ENCODE measurements at regions not wholly inside any gene's neighbourhood (a gene's known extent, or its start where the extent isn't known, plus 50 kb on each side); places are given as distances from the start of the nearest gene placed in this dataset.
"Not testable (repeated sequence)": the region's sequence is repeated elsewhere in the genome, so short reads cannot be mapped to it uniquely, and the experiment has no call there.

DNA sequence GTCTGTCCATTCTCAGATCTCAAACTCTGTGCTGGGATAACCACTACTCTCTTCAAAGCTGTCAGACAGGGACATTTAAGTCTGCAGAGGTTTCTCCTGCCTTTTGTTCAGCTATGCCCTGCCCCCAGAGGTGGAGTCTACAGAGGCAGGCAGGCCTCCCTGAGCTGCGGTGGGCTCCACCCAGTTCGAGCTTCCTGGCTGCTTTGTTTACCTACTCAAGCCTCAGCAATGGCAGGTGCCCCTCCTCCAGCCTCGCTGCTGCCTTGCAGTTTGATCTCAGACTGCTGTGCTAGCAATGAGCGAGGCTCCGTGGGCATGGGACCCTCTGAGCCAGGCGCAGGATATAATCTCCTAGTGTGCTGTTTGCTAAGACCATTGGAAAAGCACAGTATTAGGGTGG lies 53.1 kb upstream of the HUNK start:
- H3K27ac Mint-ChIP-seq, H3K4me3 Mint-ChIP-seq, H3K9me3 Mint-ChIP-seq, H3K4me1 Mint-ChIP-seq, DNase-seq, H3K36me3 Mint-ChIP-seq, CTCF ChIA-PET: not testable (repeated sequence)
- H3K27me3 Mint-ChIP-seq = peaks cover 13% of the 10 kb centered on the region

DNA sequence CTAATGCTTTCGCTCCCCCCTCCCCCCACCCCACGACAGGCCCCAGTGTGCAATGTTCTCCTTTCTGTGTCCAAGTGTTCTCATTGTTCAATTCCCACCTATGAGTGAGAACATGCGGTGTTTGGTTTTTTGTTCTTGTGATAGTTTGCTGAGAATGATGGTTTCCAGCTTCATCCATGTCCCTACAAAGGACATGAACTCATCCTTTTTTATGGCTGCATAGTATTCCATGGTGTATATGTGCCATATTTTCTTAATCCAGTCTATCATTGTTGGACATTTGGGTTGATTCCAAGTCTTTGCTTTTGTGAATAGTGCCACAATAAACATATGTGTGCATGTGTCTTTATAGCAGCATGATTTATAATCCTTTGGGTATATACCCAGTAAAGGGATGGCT lies 58.5 kb upstream of the HUNK start:
- H3K9me3 Mint-ChIP-seq, DNase-seq, H3K4me3 Mint-ChIP-seq, H3K36me3 Mint-ChIP-seq, H3K27ac Mint-ChIP-seq, H3K4me1 Mint-ChIP-seq, CTCF ChIA-PET, H3K27me3 Mint-ChIP-seq: not testable (repeated sequence)

- H3K27ac Mint-ChIP-seq = no peak overlapping the region
- no peak for DNase-seq
- no peaks in the 10 kb centered on the region for H3K36me3 Mint-ChIP-seq
- no peak overlapping the region for H3K4me3 Mint-ChIP-seq
- no peaks in the 10 kb centered on the region for H3K4me1 Mint-ChIP-seq
- CTCF ChIA-PET = no interaction called here
- no peaks in the 10 kb centered on the region for H3K9me3 Mint-ChIP-seq
- H3K27me3 Mint-ChIP-seq = peaks cover 3% of the 10 kb centered on the region
Measured at GRCh38 chr21:31813862-31814261, 59.0 kb upstream of the HUNK start.

GRCh38 chr21:31804008-31804394 lies 68.8 kb upstream of the HUNK start:
- DNase-seq = no peak
- Mint-ChIP-seq H3K4me1 (no peaks in the 10 kb centered on the region), H3K9me3 (no peaks in the 10 kb centered on the region), H3K36me3 (no peaks in the 10 kb centered on the region), H3K4me3 (no peak overlapping the region), H3K27ac (no peak overlapping the region), H3K27me3 (peaks cover 7% of the 10 kb centered on the region)
- CTCF ChIA-PET = no interaction called here

DNA sequence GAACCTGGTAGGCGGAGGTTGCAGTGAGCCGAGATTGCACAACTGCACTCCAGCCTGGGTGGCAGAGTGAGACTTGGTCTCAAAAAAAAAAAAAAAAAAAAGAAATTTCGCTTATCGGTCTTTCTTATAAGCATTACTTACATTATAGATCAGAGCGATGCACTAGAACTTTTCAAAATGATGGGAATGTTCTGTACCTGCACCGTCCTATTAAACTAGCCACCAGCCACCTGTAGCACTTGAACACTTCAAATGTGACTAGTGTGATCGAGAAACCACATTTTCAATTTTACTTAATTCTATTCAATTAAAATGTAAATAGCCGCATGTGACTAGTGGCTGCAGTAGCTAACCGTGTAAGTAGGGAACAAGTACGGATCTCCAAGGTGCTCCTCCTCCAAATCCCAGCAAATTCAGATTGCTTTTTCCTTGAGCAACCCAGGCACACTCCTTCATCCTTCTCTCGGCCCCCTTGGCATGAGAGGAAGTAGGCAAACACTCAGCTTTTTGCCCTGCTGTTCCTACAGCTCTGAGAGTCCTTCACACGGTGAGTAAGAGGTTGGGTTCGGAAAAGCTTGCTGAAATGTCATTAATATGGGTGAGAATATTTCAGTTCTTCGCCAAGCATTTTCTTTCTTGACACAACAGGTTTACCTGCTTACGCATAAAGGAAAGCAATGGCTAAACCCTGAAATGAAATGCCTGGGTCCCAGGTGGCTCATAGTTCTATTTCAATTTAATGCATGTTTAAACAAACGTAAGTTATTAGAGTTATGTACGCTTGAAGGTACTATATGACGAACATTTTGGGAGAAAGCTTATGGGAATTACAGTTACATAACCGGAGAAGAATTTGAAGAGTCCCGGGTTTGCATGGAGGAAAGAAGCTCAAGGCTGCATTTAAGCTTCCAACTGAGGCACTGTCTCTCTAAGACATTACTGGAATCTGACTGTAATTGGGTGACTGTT lies 69.5 kb upstream of the HUNK start:
- CTCF ChIA-PET = no interaction called here
- DNase-seq = no peak
- Mint-ChIP-seq H3K9me3 (no peaks in the 10 kb centered on the region), H3K4me1 (no peaks in the 10 kb centered on the region), H3K4me3 (no peak overlapping the region), H3K27me3 (peaks cover 7% of the 10 kb centered on the region), H3K36me3 (no peaks in the 10 kb centered on the region), H3K27ac (no peak overlapping the region)

- Mint-ChIP-seq H3K4me3 (no peak overlapping the region), H3K4me1 (no peaks in the 10 kb centered on the region), H3K36me3 (no peaks in the 10 kb centered on the region), H3K27me3 (peaks cover 7% of the 10 kb centered on the region), H3K9me3 (no peaks in the 10 kb centered on the region), H3K27ac (no peak overlapping the region)
- DNase-seq = no peak
- CTCF ChIA-PET = no interaction called here
Measured at GRCh38 chr21:31802331-31802730, 70.4 kb upstream of the SCAF4 start.

DNA sequence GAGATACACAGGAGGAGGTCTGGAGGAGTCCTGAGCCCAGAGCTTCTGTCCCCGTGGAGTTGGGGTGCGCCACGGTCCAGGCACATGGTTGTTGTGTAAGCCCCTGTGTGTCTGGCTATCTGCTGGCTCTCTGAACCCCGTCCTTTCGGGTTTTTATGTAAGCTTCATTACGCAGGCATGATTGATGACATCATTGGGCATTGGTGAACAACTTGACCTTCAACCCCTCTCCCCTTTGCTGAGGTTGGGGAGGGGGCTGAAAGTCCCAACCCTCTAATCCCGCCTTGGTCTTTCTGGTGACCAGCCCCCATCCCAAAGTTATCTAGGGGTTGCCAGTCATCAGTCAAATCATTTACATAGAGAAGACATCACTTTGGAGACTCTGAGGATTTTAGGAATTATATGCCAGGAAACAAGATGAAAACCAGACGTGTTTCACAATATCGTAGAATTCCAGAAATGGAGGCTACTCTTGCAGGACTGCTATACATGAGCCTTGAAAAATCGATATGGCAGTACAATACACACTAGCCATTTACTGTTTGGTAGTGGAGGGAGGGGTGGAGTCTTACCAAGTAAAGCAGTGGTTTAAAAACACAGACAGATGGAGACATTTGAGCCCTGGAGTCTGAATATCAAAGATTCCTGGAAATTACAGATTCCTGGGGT lies 69.8 kb upstream of the SCAF4 start:
- DNase-seq = no peak
- Mint-ChIP-seq H3K27me3 (peaks cover 7% of the 10 kb centered on the region), H3K36me3 (no peaks in the 10 kb centered on the region), H3K4me1 (no peaks in the 10 kb centered on the region), H3K27ac (no peak overlapping the region), H3K9me3 (no peaks in the 10 kb centered on the region), H3K4me3 (no peak overlapping the region)
- CTCF ChIA-PET = no interaction called here

- no peak overlapping the region for H3K4me3 Mint-ChIP-seq
- H3K9me3 Mint-ChIP-seq = no peaks in the 10 kb centered on the region
- peaks cover 7% of the 10 kb centered on the region for H3K27me3 Mint-ChIP-seq
- H3K36me3 Mint-ChIP-seq = no peaks in the 10 kb centered on the region
- no peaks in the 10 kb centered on the region for H3K4me1 Mint-ChIP-seq
- no peak for DNase-seq
- CTCF ChIA-PET = no interaction called here
- H3K27ac Mint-ChIP-seq = no peak overlapping the region
Measured at GRCh38 chr21:31798842-31799704, 67.2 kb upstream of the SCAF4 start.

DNA sequence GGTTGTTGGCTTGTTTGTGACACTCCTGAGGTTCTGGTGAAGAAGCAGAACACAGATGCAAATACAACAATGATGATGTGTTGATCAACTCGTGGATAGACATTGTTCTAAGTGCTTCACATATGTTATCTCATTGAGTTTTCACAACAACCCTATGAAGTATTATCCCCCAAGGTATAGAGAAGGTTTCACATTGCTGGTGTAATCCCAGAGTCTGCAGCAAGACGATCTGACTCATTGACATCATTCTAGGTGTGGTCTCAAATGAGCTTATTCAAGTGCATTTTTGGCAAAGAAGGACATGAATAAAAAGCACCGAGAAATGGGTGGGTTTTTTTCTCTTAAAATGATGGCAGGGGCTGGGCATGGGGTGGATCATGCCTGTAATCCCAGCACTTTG lies 64.1 kb upstream of the SCAF4 start:
- Mint-ChIP-seq H3K27me3 (no peaks in the 10 kb centered on the region), H3K27ac (no peak overlapping the region), H3K36me3 (no peaks in the 10 kb centered on the region), H3K9me3 (no peaks in the 10 kb centered on the region), H3K4me1 (no peaks in the 10 kb centered on the region), H3K4me3 (no peak overlapping the region)
- CTCF ChIA-PET = interaction anchor here (1.9 kb wide), 1 partner anchor 10 kb away, joined by 7 read pairs; no protein-coding TSS in a partner anchor
- DNase-seq = no peak

DNA sequence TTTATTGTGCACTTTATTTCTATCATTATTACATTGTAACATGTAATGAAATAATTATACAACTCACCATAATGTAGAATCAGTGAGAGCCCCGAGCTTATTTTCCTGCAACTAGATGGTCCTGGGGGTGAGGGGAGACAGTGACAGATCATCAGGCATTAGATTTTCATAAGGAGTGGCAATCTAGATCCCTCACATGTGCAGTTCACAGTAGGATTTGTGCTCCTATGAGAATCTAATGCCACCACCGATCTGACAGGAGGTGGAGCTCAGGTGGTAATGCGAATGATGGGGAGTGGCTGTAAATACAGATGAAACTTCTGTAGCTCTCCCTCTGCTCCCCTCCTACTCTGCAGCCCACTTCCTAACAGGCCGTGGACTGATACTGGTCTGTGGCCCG lies 58.5 kb upstream of the SCAF4 start:
- H3K36me3 Mint-ChIP-seq, CTCF ChIA-PET, H3K27ac Mint-ChIP-seq, DNase-seq, H3K9me3 Mint-ChIP-seq, H3K27me3 Mint-ChIP-seq, H3K4me1 Mint-ChIP-seq, H3K4me3 Mint-ChIP-seq: not testable (repeated sequence)

DNA sequence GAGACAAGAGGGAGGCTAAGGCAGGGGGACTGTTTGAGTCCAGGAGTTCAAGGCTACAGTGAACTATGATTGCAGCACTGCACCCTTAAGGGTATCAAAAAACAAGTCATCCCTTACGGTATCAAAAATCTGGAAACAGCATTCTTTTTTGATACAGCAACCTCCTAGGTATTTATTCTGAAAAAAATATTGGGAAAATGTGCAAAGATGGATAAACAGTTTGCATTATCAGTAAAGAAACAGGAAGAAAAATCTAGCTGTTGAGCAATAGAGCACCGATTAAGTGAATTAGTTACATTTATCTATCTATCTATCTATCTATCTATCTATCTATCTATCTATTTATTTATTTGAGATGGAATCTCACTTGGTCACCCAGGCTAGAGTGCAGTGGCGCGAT lies 56.7 kb upstream of the SCAF4 start:
- DNase-seq = no peak
- H3K9me3 Mint-ChIP-seq = peaks cover 2% of the 10 kb centered on the region
- H3K4me3 Mint-ChIP-seq = no peak overlapping the region
- peaks cover 2% of the 10 kb centered on the region for H3K4me1 Mint-ChIP-seq
- no peaks in the 10 kb centered on the region for H3K27me3 Mint-ChIP-seq
- no peaks in the 10 kb centered on the region for H3K36me3 Mint-ChIP-seq
- CTCF ChIA-PET = no interaction called here
- H3K27ac Mint-ChIP-seq = no peak overlapping the region

- CTCF ChIA-PET, DNase-seq, H3K4me1 Mint-ChIP-seq, H3K27me3 Mint-ChIP-seq, H3K36me3 Mint-ChIP-seq, H3K9me3 Mint-ChIP-seq, H3K27ac Mint-ChIP-seq, H3K4me3 Mint-ChIP-seq: not testable (repeated sequence)
Measured at GRCh38 chr21:31787691-31788090, 55.8 kb upstream of the SCAF4 start.

GRCh38 chr21:31786164-31786920 lies 54.4 kb upstream of the SCAF4 start:
- CTCF ChIA-PET = interaction anchor here (0.7 to 1.4 kb wide), 4 partner anchors 10 to 815 kb away, joined by 3 to 7 read pairs (median 3); no protein-coding TSS in a partner anchor
- Mint-ChIP-seq H3K9me3 (peaks cover 2% of the 10 kb centered on the region), H3K27me3 (peaks cover 4% of the 10 kb centered on the region), H3K27ac (peak overlapping the region; percentile 0), H3K4me3 (no peak overlapping the region), H3K4me1 (peaks cover 2% of the 10 kb centered on the region), H3K36me3 (no peaks in the 10 kb centered on the region)
- no peak for DNase-seq

Data from activated naive CD4-positive, alpha-beta T cell treated with anti-CD3 and anti-CD28 coated beads, Interleukin-2, amount 10 ng/mL, durations not matched to agents 7 days and 5 days (primary cell).